GM19455 (cell line): ENCODE measurements at regions not wholly inside any gene's neighbourhood (a gene's known extent, or its start where the extent isn't known, plus 50 kb on each side); places are given as distances from the start of the nearest gene placed in this dataset.
A peak's percentile ranks its signal among the peaks of the same experiment; 100 is the strongest.
"Not testable (repeated sequence)": the region's sequence is repeated elsewhere in the genome, so short reads cannot be mapped to it uniquely, and the experiment has no call there.

Experiments
- ATAC-seq: cut with Tn5 transposase; IDR thresholded peaks from one replicate; pipeline ENCODE4 v1.9.1; 2021; ENCODE audit not compliant: unreplicated experiment

GRCh38 chr1:56133522-56134472 is 445.6 kb downstream of the PLPP3 start:
- ATAC-seq = peak; percentile 51

GRCh38 chr1:56132520-56132919 is 446.8 kb downstream of the PLPP3 start:
- ATAC-seq = no peak

GRCh38 chr1:56129837-56130236 is 449.5 kb downstream of the PLPP3 start:
- ATAC-seq = no peak

GRCh38 chr1:56125316-56125715 is 454.0 kb downstream of the PLPP3 start:
- ATAC-seq = no peak

- ATAC-seq = no peak
Measured at GRCh38 chr1:56123826-56124225, 455.5 kb downstream of the PLPP3 start.

GRCh38 chr1:56123421-56123820 is 455.9 kb downstream of the PLPP3 start:
- ATAC-seq = no peak

- ATAC-seq = no peak
Measured at GRCh38 chr1:56120021-56120420, 459.3 kb downstream of the PLPP3 start.

- not testable (repeated sequence) for ATAC-seq
Measured at GRCh38 chr1:56118676-56119075, 460.7 kb downstream of the PLPP3 start.

- no peak for ATAC-seq
Measured at GRCh38 chr1:56115701-56116100, 463.7 kb downstream of the PLPP3 start.

- no peak for ATAC-seq
Measured at GRCh38 chr1:56113679-56114078, 465.7 kb downstream of the PLPP3 start.

- ATAC-seq = no peak
Measured at GRCh38 chr1:56107275-56107638, 472.1 kb downstream of the PLPP3 start.

GRCh38 chr1:56106531-56107274 is 472.7 kb downstream of the PLPP3 start:
- ATAC-seq = no peak

GRCh38 chr1:56105397-56105796 is 474.0 kb downstream of the PLPP3 start:
- ATAC-seq = no peak

- no peak for ATAC-seq
Measured at GRCh38 chr1:56099766-56100265, 479.5 kb downstream of the PLPP3 start.

- ATAC-seq = no peak
Measured at GRCh38 chr1:56098946-56099345, 480.4 kb downstream of the PLPP3 start.

- no peak for ATAC-seq
Measured at GRCh38 chr1:56097713-56098112, 481.6 kb downstream of the PLPP3 start.

GRCh38 chr1:56095696-56096665 is 483.4 kb downstream of the PLPP3 start:
- ATAC-seq = no peak

- ATAC-seq = no peak
Measured at GRCh38 chr1:56094168-56094567, 485.2 kb downstream of the PLPP3 start.

- ATAC-seq = no peak
Measured at GRCh38 chr1:56092684-56093570, 486.4 kb downstream of the PLPP3 start.

- not testable (repeated sequence) for ATAC-seq
Measured at GRCh38 chr1:56089826-56090225, 489.5 kb downstream of the PLPP3 start.
